ENCODE measurements at regions not wholly inside any gene's neighbourhood (a gene's known extent, or its start where the extent isn't known, plus 50 kb on each side); places are given as distances from the start of the nearest gene placed in this dataset.

DNA sequence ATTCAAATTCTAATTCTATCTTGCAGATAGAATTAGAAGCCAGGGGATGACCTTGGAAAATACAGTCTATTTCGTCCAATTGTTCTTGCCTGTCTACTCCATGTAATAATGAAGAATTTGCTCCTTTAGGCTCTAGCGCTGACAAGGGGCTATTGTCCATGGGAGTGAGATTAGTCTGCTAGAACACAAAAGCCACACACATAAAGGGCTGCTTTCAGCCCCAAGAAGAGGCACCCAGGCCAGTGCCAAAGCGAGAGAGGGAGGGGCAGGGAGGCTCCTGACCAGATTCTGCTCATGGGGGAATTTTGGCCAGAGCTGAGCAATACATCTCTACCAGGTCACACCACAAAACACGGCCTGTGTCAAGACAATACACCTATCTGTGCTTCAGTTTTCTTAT, 1306.9 kb downstream of the UQCRFS1 start:
- Histone ChIP-seq H3K9me3 (replicated peaks in 1 of 3) (no peaks in the 10 kb centered on the region), H3K4me3 (no peak overlapping the region), H3K36me3 (replicated peaks in 1 of 2) (no peaks in the 10 kb centered on the region), H3K4me1 (replicated peaks in 1 of 2) (no peaks in the 10 kb centered on the region), H3K27me3 (no peaks in the 10 kb centered on the region), H3K27ac (no peak overlapping the region)
- no peak for TF ChIP-seq POLR2A (IDR thresholded peaks at IDR 0.05)
- TF ChIP-seq, protein P1, sequence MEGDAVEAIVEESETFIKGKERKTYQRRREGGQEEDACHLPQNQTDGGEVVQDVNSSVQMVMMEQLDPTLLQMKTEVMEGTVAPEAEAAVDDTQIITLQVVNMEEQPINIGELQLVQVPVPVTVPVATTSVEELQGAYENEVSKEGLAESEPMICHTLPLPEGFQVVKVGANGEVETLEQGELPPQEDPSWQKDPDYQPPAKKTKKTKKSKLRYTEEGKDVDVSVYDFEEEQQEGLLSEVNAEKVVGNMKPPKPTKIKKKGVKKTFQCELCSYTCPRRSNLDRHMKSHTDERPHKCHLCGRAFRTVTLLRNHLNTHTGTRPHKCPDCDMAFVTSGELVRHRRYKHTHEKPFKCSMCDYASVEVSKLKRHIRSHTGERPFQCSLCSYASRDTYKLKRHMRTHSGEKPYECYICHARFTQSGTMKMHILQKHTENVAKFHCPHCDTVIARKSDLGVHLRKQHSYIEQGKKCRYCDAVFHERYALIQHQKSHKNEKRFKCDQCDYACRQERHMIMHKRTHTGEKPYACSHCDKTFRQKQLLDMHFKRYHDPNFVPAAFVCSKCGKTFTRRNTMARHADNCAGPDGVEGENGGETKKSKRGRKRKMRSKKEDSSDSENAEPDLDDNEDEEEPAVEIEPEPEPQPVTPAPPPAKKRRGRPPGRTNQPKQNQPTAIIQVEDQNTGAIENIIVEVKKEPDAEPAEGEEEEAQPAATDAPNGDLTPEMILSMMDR (IDR thresholded peaks at IDR 0.05): no peak
- DNase-seq: no peak
- 65 to 80% (median 74%) methylated on average over 4 of the region's 4 CpGs for WGBS, 4 donors
- intact Hi-C loops (cut with DNase I): no loop called here

DNA sequence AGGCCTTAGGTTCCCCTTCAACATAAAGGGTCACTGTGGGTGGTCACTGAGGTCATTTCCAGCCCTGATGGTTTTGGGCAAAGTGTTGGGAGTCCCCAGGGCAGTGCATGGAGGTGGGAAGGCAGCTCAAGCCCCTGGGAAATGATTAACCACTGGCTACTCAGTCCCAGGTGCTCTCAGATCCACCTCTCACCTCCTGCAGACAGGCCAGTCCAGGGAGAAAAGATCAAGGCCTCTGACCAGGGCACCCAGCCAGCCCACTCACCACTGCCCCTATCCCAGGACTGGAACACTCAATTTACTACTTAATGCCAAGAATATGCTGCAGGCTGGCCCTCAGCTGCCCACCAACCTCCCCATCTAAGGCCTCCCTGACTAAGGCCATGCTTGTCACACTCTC, 1307.9 kb downstream of the UQCRFS1 start:
- intact Hi-C loops (cut with DNase I): no loop called here
- H3K9me3 ChIP-seq (replicated peaks in 1 of 3): no peaks in the 10 kb centered on the region
- H3K27me3 ChIP-seq: no peaks in the 10 kb centered on the region
- no peak overlapping the region for H3K27ac ChIP-seq
- H3K36me3 ChIP-seq (replicated peaks in 1 of 2): no peaks in the 10 kb centered on the region
- no peaks in the 10 kb centered on the region for H3K4me1 ChIP-seq (replicated peaks in 1 of 2)
- TF ChIP-seq POLR2A (IDR thresholded peaks at IDR 0.05): no peak
- TF ChIP-seq, protein P1 (IDR thresholded peaks at IDR 0.05): no peak
- DNase-seq: no peak
- H3K4me3 ChIP-seq: no peak overlapping the region

DNA sequence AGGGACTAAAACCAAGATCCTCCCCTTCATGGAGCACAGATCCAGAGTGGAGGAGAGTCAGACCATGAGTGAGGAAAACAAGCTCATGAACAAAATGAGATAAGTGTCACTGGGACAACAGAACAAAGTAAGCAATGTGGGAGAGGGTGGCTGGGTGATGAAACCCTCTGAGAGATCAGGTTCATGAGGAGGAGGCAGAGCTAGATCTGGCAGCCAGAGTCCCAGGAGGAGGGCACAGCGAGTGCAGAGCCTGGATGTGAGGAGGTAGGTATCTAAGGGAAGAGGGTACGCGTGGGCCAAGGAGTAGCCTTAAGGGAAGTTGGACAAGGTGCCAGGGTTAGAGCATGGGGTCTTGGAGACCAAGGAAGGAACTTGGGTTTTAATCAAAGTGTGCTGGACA, 1311.9 kb downstream of the UQCRFS1 start:
- no peaks in the 10 kb centered on the region for H3K4me1 ChIP-seq (replicated peaks in 1 of 2)
- no peaks in the 10 kb centered on the region for H3K27me3 ChIP-seq
- TF ChIP-seq, protein P1 (IDR thresholded peaks at IDR 0.05): no peak
- TF ChIP-seq POLR2A (IDR thresholded peaks at IDR 0.05): no peak
- no peak for DNase-seq
- H3K36me3 ChIP-seq (replicated peaks in 1 of 2): no peaks in the 10 kb centered on the region
- intact Hi-C loops (cut with DNase I): no loop called here
- WGBS, 4 donors: 80 to 85% (median 82%) methylated on average over 3 of the region's 3 CpGs
- H3K27ac ChIP-seq: no peak overlapping the region
- H3K4me3 ChIP-seq: no peak overlapping the region
- no peaks in the 10 kb centered on the region for H3K9me3 ChIP-seq (replicated peaks in 1 of 3)

DNA sequence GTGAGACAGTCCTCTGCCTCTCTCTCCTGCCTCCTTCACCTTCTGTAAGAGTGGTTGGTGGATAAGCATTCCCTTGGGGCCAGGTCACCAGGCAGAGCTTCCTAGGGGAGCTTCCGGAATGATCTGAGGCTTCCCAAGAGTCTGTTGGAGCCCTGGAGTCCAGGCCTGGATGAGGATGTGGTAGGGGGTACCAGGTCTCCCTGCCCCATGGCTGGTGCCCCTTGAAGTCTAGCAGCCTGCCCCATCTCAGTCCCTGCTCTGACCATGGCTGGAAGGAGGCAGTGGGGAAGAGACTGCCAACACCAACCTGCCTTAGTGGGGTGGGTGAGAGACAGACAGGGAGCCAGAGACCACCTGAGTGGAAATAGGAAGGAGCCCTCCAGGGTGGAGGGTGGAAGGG, 1316.9 kb downstream of the UQCRFS1 start:
- whole genome bisulfite sequencing, 4 donors: 57 to 100% (median 81%) methylated on average over 1 of the region's 1 CpG

More for the DNA sequence above, 1316.9 kb downstream of the UQCRFS1 start:
- H3K27me3 ChIP-seq: no peaks in the 10 kb centered on the region
- intact Hi-C loops (cut with DNase I): no loop called here
- H3K4me1 ChIP-seq (replicated peaks in 1 of 2): no peaks in the 10 kb centered on the region
- TF ChIP-seq POLR2A (IDR thresholded peaks at IDR 0.05): no peak
- TF ChIP-seq, protein P1 (IDR thresholded peaks at IDR 0.05): no peak
- H3K4me3 ChIP-seq: no peak overlapping the region
- H3K27ac ChIP-seq: no peak overlapping the region
- H3K36me3 ChIP-seq (replicated peaks in 1 of 2): no peaks in the 10 kb centered on the region
- no peak for DNase-seq
- H3K9me3 ChIP-seq (replicated peaks in 1 of 3): no peaks in the 10 kb centered on the region
